ENCODE measurements at regions not wholly inside any gene's neighbourhood (a gene's known extent, or its start where the extent isn't known, plus 50 kb on each side); places are given as distances from the start of the nearest gene placed in this dataset.

GRCh38 chr15:62262305-62262941 lies 97.3 kb upstream of the C2CD4B start:
- peaks cover 21 to 65% (median 39%) of the 10 kb centered on the region in 4 donors for H3K9me3 ChIP-seq
- 87 to 94% (median 92%) methylated on average over 7 of the region's 7 CpGs for WGBS, 5 donors

GRCh38 chr15:62264196-62264595 lies 99.1 kb upstream of the C2CD4B start:
- no peak for DNase-seq
- Histone ChIP-seq H3K27ac (no peak overlapping the region), H3K9me3 (peaks cover 27 to 82% (median 53%) of the 10 kb centered on the region in 4 donors), H3K4me1 (no peaks in the 10 kb centered on the region), H3K4me3 (no peak overlapping the region), H3K27me3 (no peaks in the 10 kb centered on the region), H3K36me3 (no peaks in the 10 kb centered on the region)
- TF ChIP-seq CTCF (IDR thresholded peaks at IDR 0.05) (no peak), POLR2AphosphoS5 (IDR thresholded peaks at IDR 0.05) (no peak), POLR2A (IDR thresholded peaks at IDR 0.05) (no peak), EP300 (IDR thresholded peaks at IDR 0.05) (no peak)
- intact Hi-C loops (cut with DNase I; ENCODE audit: low total_unique reads) = no loop called here

More at GRCh38 chr15:62262305-62262941, 97.3 kb upstream of the C2CD4B start:
- intact Hi-C loops (cut with DNase I; ENCODE audit: low total_unique reads) = no loop called here
- Histone ChIP-seq H3K27me3 (no peaks in the 10 kb centered on the region), H3K27ac (no peak overlapping the region), H3K36me3 (no peaks in the 10 kb centered on the region), H3K4me3 (no peak overlapping the region), H3K4me1 (no peaks in the 10 kb centered on the region)
- TF ChIP-seq POLR2A (IDR thresholded peaks at IDR 0.05) (no peak), POLR2AphosphoS5 (IDR thresholded peaks at IDR 0.05) (no peak), CTCF (IDR thresholded peaks at IDR 0.05) (no peak), EP300 (IDR thresholded peaks at IDR 0.05) (no peak)
- DNase-seq = no peak

GRCh38 chr15:62269504-62269903 lies 104.4 kb upstream of the C2CD4B start:
- Histone ChIP-seq H3K9me3 (peaks cover 24 to 67% (median 38%) of the 10 kb centered on the region in 4 donors), H3K27ac (no peak overlapping the region), H3K4me1 (no peaks in the 10 kb centered on the region), H3K4me3 (no peak overlapping the region), H3K36me3 (no peaks in the 10 kb centered on the region), H3K27me3 (no peaks in the 10 kb centered on the region)
- TF ChIP-seq POLR2AphosphoS5 (IDR thresholded peaks at IDR 0.05) (no peak), EP300 (IDR thresholded peaks at IDR 0.05) (no peak), CTCF (IDR thresholded peaks at IDR 0.05) (no peak)
- 86 to 94% (median 92%) methylated on average over 5 of the region's 5 CpGs for WGBS, 5 donors
- DNase-seq = no peak
- intact Hi-C loops (cut with DNase I; ENCODE audit: low total_unique reads) = no loop called here

GRCh38 chr15:62270216-62270921 lies 105.3 kb upstream of the C2CD4B start:
- TF ChIP-seq POLR2AphosphoS5 (IDR thresholded peaks at IDR 0.05) (no peak), CTCF (IDR thresholded peaks at IDR 0.05) (no peak), EP300 (IDR thresholded peaks at IDR 0.05) (no peak), POLR2A (IDR thresholded peaks at IDR 0.05) (no peak)
- intact Hi-C loops (cut with DNase I; ENCODE audit: low total_unique reads) = no loop called here
- no peak overlapping the region for H3K4me3 ChIP-seq
- H3K27me3 ChIP-seq = no peaks in the 10 kb centered on the region
- WGBS, 5 donors = 74 to 89% (median 80%) methylated on average over 10 of the region's 10 CpGs
- no peaks in the 10 kb centered on the region for H3K36me3 ChIP-seq
- peaks cover 24 to 62% (median 38%) of the 10 kb centered on the region in 4 donors for H3K9me3 ChIP-seq
- no peak for DNase-seq
- no peaks in the 10 kb centered on the region for H3K4me1 ChIP-seq
- no peak overlapping the region for H3K27ac ChIP-seq
